22Rv1 (cell line): ENCODE measurements at regions not wholly inside any gene's neighbourhood (a gene's known extent, or its start where the extent isn't known, plus 50 kb on each side); places are given as distances from the start of the nearest gene placed in this dataset.

ENCODE experiments used
- H3K27ac ChIP-seq: fragments of 450-650 bp; 2 replicates; pipeline ENCODE4 v1.5.1; 2017
- CTCF ChIP-seq: fragments of 450-650 bp; IDR thresholded peaks from 2 replicates; pipeline ENCODE4 v1.5.1; 2017; ENCODE audit warnings: mild to moderate bottlenecking
- ZFX ChIP-seq: fragments of 450-650 bp; IDR thresholded peaks from 2 replicates; pipeline ENCODE4 v1.6.1; 2017; ENCODE audit warnings: antibody characterized with exemption, borderline replicate concordance

GRCh38 chrX:66328950-66329596 is 165.0 kb downstream of the HEPH start:
- TF ChIP-seq CTCF (no peak), ZFX (no peak)
- H3K27ac ChIP-seq, result no peak overlapping the region

- H3K27ac ChIP-seq, result no peak overlapping the region
- TF ChIP-seq ZFX, result no peak
- TF ChIP-seq CTCF, result no peak
Observed at GRCh38 chrX:66360894-66361293, 196.8 kb downstream of the HEPH start.

GRCh38 chrX:66384722-66385121 is 220.7 kb downstream of the HEPH start:
- H3K27ac ChIP-seq, result no peak overlapping the region
- no peak for TF ChIP-seq ZFX
- no peak for TF ChIP-seq CTCF

- no peak overlapping the region for H3K27ac ChIP-seq
- TF ChIP-seq ZFX, result no peak
- TF ChIP-seq CTCF, result no peak
Observed at GRCh38 chrX:66399273-66399672, 235.2 kb downstream of the HEPH start.

GRCh38 chrX:66402165-66402564 is 236.7 kb downstream of the EDA2R start:
- no peak overlapping the region for H3K27ac ChIP-seq
- TF ChIP-seq CTCF, result no peak
- TF ChIP-seq ZFX, result no peak

- H3K27ac ChIP-seq, result no peak overlapping the region
- TF ChIP-seq CTCF (peak; percentile 39), ZFX (no peak)
Observed at GRCh38 chrX:66408507-66408906, 230.4 kb downstream of the EDA2R start.

- TF ChIP-seq CTCF (no peak), ZFX (no peak)
- no peak overlapping the region for H3K27ac ChIP-seq
Observed at GRCh38 chrX:66410806-66411205, 228.1 kb downstream of the EDA2R start.
